K562 (cell line): ENCODE measurements at regions not wholly inside any gene's neighbourhood (a gene's known extent, or its start where the extent isn't known, plus 50 kb on each side); places are given as distances from the start of the nearest gene placed in this dataset.

Experiments
- ATAC-seq: fragments of 200-7000 bp; cut with Tn5 transposase; 3 replicates; pipeline ENCODE4 v1.9.1; 2020; ENCODE audit warnings: moderate library complexity
- BruUV-seq: library from RNA; stranded (reverse); fragments of 400-500 nt; replicated peaks from 2 replicates; lab custom pipeline; 2021; lab: Mats Ljungman, UMichigan
- CTCF ChIA-PET: fragments of 300-600 bp; formaldehyde crosslinking; extraction: SDS; loops from one replicate; lab custom pipeline; 2021; ENCODE audit warnings: low intra/inter-chr PET ratio; lab: Yijun Ruan, JAX
- POLR2A ChIA-PET: fragments of 300-600, 350-650 bp; sonication (Branson Sonifier 250); formaldehyde crosslinking; extraction: SDS; loops from one replicate; lab custom pipeline; 2021; ENCODE audit warnings: antibody characterized with exemption, inconsistent platforms; lab: Yijun Ruan, JAX
- DNase-seq, 4 experiments: peaks; one replicate each; pipeline versions ENCODE4 v3.0.0 to v3.0.0-alpha.2; 2011 to 2018; ENCODE audit warnings: low spot score in 3 of 4, mixed read lengths in 3 of 4; ENCODE audit errors: extremely low read depth in 1 of 4
- FAIRE-seq: peaks from 2 replicates; lab custom pipeline; 2011; peaks lifted over from hg19 to GRCh38; lab: Jason Lieb, UNC
- H2AFZ ChIP-seq: 2 replicates; pipeline ENCODE4 v1.6.0; 2011; ENCODE audit warnings: low read depth, low read length, control low read depth, inconsistent platforms
- H3K27ac ChIP-seq: fragments of 200-600 bp; 3 replicates; pipeline ENCODE4 v1.8.0; 2011; ENCODE audit warnings: low read depth, mild to moderate bottlenecking, control low read depth, inconsistent platforms, low read length, moderate library complexity, mixed read lengths; ENCODE audit errors: extremely low read depth
- H3K27me3 ChIP-seq, 2 experiments: fragments of 300-600 bp in 1 of 2; 2 replicates in 1 of 2; 3 replicates in 1 of 2; pipeline versions ENCODE4 v1.6.0 to v1.8.0; 2011; ENCODE audit warnings: inconsistent platforms in 2 of 2, low read length in 2 of 2, mild to moderate bottlenecking in 1 of 2, mixed read lengths in 1 of 2, moderate library complexity in 1 of 2; ENCODE audit not compliant: control insufficient read depth in 2 of 2, insufficient read depth in 2 of 2
- H3K36me3 ChIP-seq: fragments of 300-600 bp; 3 replicates; pipeline ENCODE4 v1.8.0; 2011; ENCODE audit warnings: mild to moderate bottlenecking, low read length, inconsistent platforms; ENCODE audit not compliant: control insufficient read depth, insufficient read depth
- H3K4me1 ChIP-seq, 2 experiments: fragments of 200-600 bp in 1 of 2; replicated peaks in 1 of 2; 2 replicates in 1 of 2; 3 replicates in 1 of 2; pipeline versions ENCODE4 v1.5.1 to v1.8.0; 2011; ENCODE audit warnings: inconsistent platforms in 2 of 2, low read length in 2 of 2, mild to moderate bottlenecking in 1 of 2, mixed read lengths in 1 of 2, moderate library complexity in 1 of 2; ENCODE audit not compliant: control insufficient read depth in 2 of 2, insufficient read depth in 2 of 2
- H3K4me2 ChIP-seq: 2 replicates; pipeline ENCODE4 v1.6.1; 2011; ENCODE audit warnings: low read length, control low read depth, inconsistent platforms, mixed read lengths; ENCODE audit not compliant: insufficient read depth
- H3K4me3 ChIP-seq: fragments of 200-600 bp; sonication (generic), shearing (Covaris generic); 2 replicates; pipeline ENCODE4 v1.5.1; 2016; ENCODE audit warnings: control low read depth, inconsistent platforms
- H3K79me2 ChIP-seq: fragments of 200-600 bp; 3 replicates; pipeline ENCODE4 v1.8.0; 2011; ENCODE audit warnings: low read length, inconsistent platforms; ENCODE audit not compliant: control insufficient read depth, insufficient read depth
- H3K9ac ChIP-seq, 2 experiments: 2 replicates each; pipeline versions ENCODE4 v1.6.0 to v1.6.1; 2011; ENCODE audit warnings: low read depth in 2 of 2, low read length in 2 of 2, control low read depth in 1 of 2, inconsistent platforms in 1 of 2, mild to moderate bottlenecking in 1 of 2, mixed read lengths in 1 of 2; ENCODE audit not compliant: insufficient read depth in 1 of 2
- H3K9me1 ChIP-seq: one replicate; pipeline ENCODE4 v1.6.0; 2011; ENCODE audit warnings: inconsistent platforms, mild to moderate bottlenecking, low read length, moderate library complexity; ENCODE audit not compliant: control insufficient read depth, insufficient read depth
- H3K9me3 ChIP-seq: replicated peaks from 2 replicates; pipeline ENCODE4 v1.5.1; 2011; ENCODE audit warnings: low read depth, low read length, inconsistent platforms; ENCODE audit not compliant: control insufficient read depth, insufficient read depth
- H4K20me1 ChIP-seq: replicated peaks from 2 replicates; pipeline ENCODE4 v1.6.1; 2011; ENCODE audit warnings: low read length, inconsistent platforms, mixed read lengths; ENCODE audit not compliant: control insufficient read depth, insufficient read depth
- DLX4 ChIP-seq: fragments of 250-450 bp; sonication (Bioruptor Pico); IDR thresholded peaks from 2 replicates; pipeline ENCODE4 v1.6.1; 2021; ENCODE audit warnings: mild to moderate bottlenecking
- IFI16 ChIP-seq: fragments of 250-450 bp; sonication (Bioruptor Pico); IDR thresholded peaks from 2 replicates; pipeline ENCODE4 v2.1.2; 2022; ENCODE audit warnings: mild to moderate bottlenecking, inconsistent platforms
- KLF10 ChIP-seq: fragments of 250-450 bp; sonication (Bioruptor Pico); IDR thresholded peaks from 2 replicates; pipeline ENCODE4 v1.6.1; 2021; ENCODE audit warnings: matching md5 sums
- L3MBTL2 ChIP-seq: fragments of 450-650 bp; IDR thresholded peaks from 2 replicates; pipeline ENCODE4 v1.6.1; 2016; ENCODE audit warnings: mild to moderate bottlenecking, moderate library complexity
- MAFK ChIP-seq: IDR thresholded peaks from 2 replicates; pipeline ENCODE4 v1.6.1; 2011; ENCODE audit warnings: low read length, improper control_type of control experiment
- RAD21 ChIP-seq, 2 experiments: fragments of 250-450 bp in 1 of 2; fragments of 450-650 bp in 1 of 2; sonication (Bioruptor Pico) in 1 of 2; formaldehyde crosslinking in 1 of 2; IDR thresholded peaks in 1 of 2; conservative IDR thresholded peaks in 1 of 2; 2 replicates each; pipeline versions ENCODE4 v1.4.0 to v1.8.0; 2020 to 2022; ENCODE audit warnings: mild to moderate bottlenecking in 2 of 2, moderate library complexity in 1 of 2
- SMAD4 ChIP-seq: fragments of 250-450 bp; sonication (Bioruptor Pico); conservative IDR thresholded peaks from 2 replicates; pipeline ENCODE4 v1.8.0; 2021; ENCODE audit warnings: inconsistent platforms, mild to moderate bottlenecking, moderate library complexity
- SP1 ChIP-seq: sonication (generic); formaldehyde crosslinking; IDR thresholded peaks from 2 replicates; pipeline ENCODE4 v1.8.1; 2022; ENCODE audit warnings: mild to moderate bottlenecking, missing genetic modification reagents
- TFAP4 ChIP-seq: sonication (generic); formaldehyde crosslinking; IDR thresholded peaks from 2 replicates; pipeline ENCODE4 v1.8.0; 2022; ENCODE audit warnings: missing genetic modification reagents, mild to moderate bottlenecking, moderate library complexity, borderline replicate concordance
- YY1 ChIP-seq, 3 experiments: IDR thresholded peaks; 2 replicates each; pipeline ENCODE4 v1.6.1; 2011; ENCODE audit warnings: low read length in 2 of 3, mild to moderate bottlenecking in 2 of 3, moderate library complexity in 2 of 3, borderline replicate concordance in 1 of 3, control low read depth in 1 of 3, low read depth in 1 of 3; ENCODE audit not compliant: insufficient read depth in 3 of 3, insufficient replicate concordance in 2 of 3, control insufficient read depth in 1 of 3, insufficient read length in 1 of 3; ENCODE audit errors: extremely low read depth in 1 of 3
- ZNF124 ChIP-seq: sonication (generic); formaldehyde crosslinking; IDR thresholded peaks from 2 replicates; pipeline ENCODE4 v1.8.1; 2022; ENCODE audit warnings: missing genetic modification reagents
- WGBS: fragments of 100-300 bp; shearing (Covaris generic); methylation state at CpG from one replicate; pipeline ENCODE4 v1.1.6; 2016; ENCODE audit warnings: low coverage, mixed read lengths; ENCODE audit not compliant: insufficient coverage; ENCODE audit errors: missing lambda C conversion rate; 5-methylcytosine and 5-hydroxymethylcytosine counted together
- in situ Hi-C: fragments of 300-500 bp; cut with MboI; formaldehyde crosslinking; loops from 4 replicates; pipeline ENCODE4 v1.15.0; 2018; ENCODE audit warnings: inconsistent platforms, mixed read lengths
- intact Hi-C: fragments of 100-400 bp; cut with micrococcal nuclease; formaldehyde crosslinking; loops from 2 replicates; pipeline ENCODE4 v1.14.2; 2022
- TF ChIP-seq, protein P1 (sequence below), 2 experiments: fragments of 450-650 bp; IDR thresholded peaks; 2 replicates each; pipeline ENCODE4 v1.6.1; 2018; ENCODE audit warnings: mild to moderate bottlenecking in 2 of 2, low read depth in 1 of 2; ENCODE audit not compliant: partially characterized antibody in 2 of 2
- TF ChIP-seq, protein P2 (sequence below), 2 experiments: fragments of 450-650 bp in 1 of 2; sonication (generic) in 1 of 2; formaldehyde crosslinking; conservative IDR thresholded peaks; 2 replicates each; pipeline versions ENCODE4 v1.4.0 to v1.8.1; 2020 to 2022; ENCODE audit warnings: mild to moderate bottlenecking in 1 of 2, missing genetic modification reagents in 1 of 2

- Histone ChIP-seq H3K9me3 (no peaks in the 10 kb centered on the region), H3K27ac (no peak overlapping the region), H3K36me3 (no peaks in the 10 kb centered on the region), H3K9ac (peak overlapping the region in 1 of 2 experiments; percentile 60; a peak in 1 of 4 replicates), H2AFZ (peak overlapping the region; percentile 71), H3K4me1 (peaks cover 6 to 13% of the 10 kb centered on the region in 2 experiments; a peak in 4 of 5 replicates), H3K79me2 (no peaks in the 10 kb centered on the region), H3K9me1 (no peaks in the 10 kb centered on the region), H3K4me2 (peak overlapping the region; percentile 47; the same call in 1 of the 2 replicates), H3K4me3 (no peak overlapping the region), H3K27me3 (no peaks in the 10 kb centered on the region), H4K20me1 (no peaks in the 10 kb centered on the region)
- DNase-seq (peak; percentile 20 to 68 (median 44)), ATAC-seq (peak; percentile 78), FAIRE-seq (peak; percentile 58)
- ChIA-PET CTCF (no interaction called here), POLR2A (interaction anchor here (0.8 to 2.2 kb wide), 5 partner anchors 14 to 152 kb away, joined by 3 to 9 read pairs (median 3); partner anchors contain the start of gene FNDC3B)
- BruUV-seq = no TSS peak
- intact Hi-C loops (loop anchor here (1.0 kb wide), 1 partner anchor 104 kb away; the partner anchor contains the start of gene FNDC3B), in situ Hi-C loops (no loop called here)
- 9% methylated on average over 7 of the region's 7 CpGs for WGBS
- 0 out of 2 replicates have a peak, but pooled peaks have one; percentile 15 for TF ChIP-seq TFAP4 (CRISPR knock-in tag)
- TF ChIP-seq IFI16 (CRISPR knock-in tag) = no peak
- no peak for TF ChIP-seq KLF10 (CRISPR knock-in tag)
- no peak for TF ChIP-seq DLX4 (CRISPR knock-in tag)
- TF ChIP-seq, protein P1, sequence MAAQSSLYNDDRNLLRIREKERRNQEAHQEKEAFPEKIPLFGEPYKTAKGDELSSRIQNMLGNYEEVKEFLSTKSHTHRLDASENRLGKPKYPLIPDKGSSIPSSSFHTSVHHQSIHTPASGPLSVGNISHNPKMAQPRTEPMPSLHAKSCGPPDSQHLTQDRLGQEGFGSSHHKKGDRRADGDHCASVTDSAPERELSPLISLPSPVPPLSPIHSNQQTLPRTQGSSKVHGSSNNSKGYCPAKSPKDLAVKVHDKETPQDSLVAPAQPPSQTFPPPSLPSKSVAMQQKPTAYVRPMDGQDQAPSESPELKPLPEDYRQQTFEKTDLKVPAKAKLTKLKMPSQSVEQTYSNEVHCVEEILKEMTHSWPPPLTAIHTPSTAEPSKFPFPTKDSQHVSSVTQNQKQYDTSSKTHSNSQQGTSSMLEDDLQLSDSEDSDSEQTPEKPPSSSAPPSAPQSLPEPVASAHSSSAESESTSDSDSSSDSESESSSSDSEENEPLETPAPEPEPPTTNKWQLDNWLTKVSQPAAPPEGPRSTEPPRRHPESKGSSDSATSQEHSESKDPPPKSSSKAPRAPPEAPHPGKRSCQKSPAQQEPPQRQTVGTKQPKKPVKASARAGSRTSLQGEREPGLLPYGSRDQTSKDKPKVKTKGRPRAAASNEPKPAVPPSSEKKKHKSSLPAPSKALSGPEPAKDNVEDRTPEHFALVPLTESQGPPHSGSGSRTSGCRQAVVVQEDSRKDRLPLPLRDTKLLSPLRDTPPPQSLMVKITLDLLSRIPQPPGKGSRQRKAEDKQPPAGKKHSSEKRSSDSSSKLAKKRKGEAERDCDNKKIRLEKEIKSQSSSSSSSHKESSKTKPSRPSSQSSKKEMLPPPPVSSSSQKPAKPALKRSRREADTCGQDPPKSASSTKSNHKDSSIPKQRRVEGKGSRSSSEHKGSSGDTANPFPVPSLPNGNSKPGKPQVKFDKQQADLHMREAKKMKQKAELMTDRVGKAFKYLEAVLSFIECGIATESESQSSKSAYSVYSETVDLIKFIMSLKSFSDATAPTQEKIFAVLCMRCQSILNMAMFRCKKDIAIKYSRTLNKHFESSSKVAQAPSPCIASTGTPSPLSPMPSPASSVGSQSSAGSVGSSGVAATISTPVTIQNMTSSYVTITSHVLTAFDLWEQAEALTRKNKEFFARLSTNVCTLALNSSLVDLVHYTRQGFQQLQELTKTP (IDR thresholded peaks at IDR 0.05; ENCODE audit: low read depth in 1 of 2, partially characterized antibody in 2 of 2) = no peak
- TF ChIP-seq ZNF124 (CRISPR knock-in tag) = no peak
- TF ChIP-seq RAD21 (CRISPR knock-in tag; conservative IDR thresholded peaks at IDR 0.05 in 1 of 2, IDR thresholded peaks at IDR 0.05 in 1 of 2) = peak in 1 of 2 experiments; percentile 24; a peak in 1 of 4 replicates
- TF ChIP-seq MAFK = peak; percentile 49; the same call in 1 of the 2 replicates
- TF ChIP-seq, protein P2, sequence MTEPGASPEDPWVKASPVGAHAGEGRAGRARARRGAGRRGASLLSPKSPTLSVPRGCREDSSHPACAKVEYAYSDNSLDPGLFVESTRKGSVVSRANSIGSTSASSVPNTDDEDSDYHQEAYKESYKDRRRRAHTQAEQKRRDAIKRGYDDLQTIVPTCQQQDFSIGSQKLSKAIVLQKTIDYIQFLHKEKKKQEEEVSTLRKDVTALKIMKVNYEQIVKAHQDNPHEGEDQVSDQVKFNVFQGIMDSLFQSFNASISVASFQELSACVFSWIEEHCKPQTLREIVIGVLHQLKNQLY (CRISPR knock-in tag; conservative IDR thresholded peaks at IDR 0.05) = no peak
- TF ChIP-seq SMAD4 (CRISPR knock-in tag) = 0 out of 2 replicates have a peak, but pooled peaks have one; percentile 33
- peak; percentile 77 for TF ChIP-seq L3MBTL2
- peak in 1 of 3 experiments; percentile 40 for TF ChIP-seq YY1 (IDR thresholded peaks at IDR 0.05; ENCODE audit: borderline replicate concordance in 1 of 3, control insufficient read depth in 1 of 3, extremely low read depth in 1 of 3, insufficient read depth in 3 of 3, insufficient read length in 1 of 3, insufficient replicate concordance in 2 of 3, low read depth in 1 of 3, low read length in 2 of 3)
- TF ChIP-seq SP1 (CRISPR knock-in tag) = 0 out of 2 replicates have a peak, but pooled peaks have one; percentile 48
These were observed 92.3 kb downstream of the TMEM212 start for GRCh38 chr3:171935261-171936123.
